Astrocyte of the cerebellum (primary cell): ENCODE measurements at regions not wholly inside any gene's neighbourhood (a gene's known extent, or its start where the extent isn't known, plus 50 kb on each side); places are given as distances from the start of the nearest gene placed in this dataset.

Experiments
- DNase-seq: peaks from one replicate; pipeline ENCODE4 v3.0.0-alpha.2; 2011; ENCODE audit warnings: low read depth
- H3K4me3 ChIP-seq: 2 replicates; pipeline ENCODE4 v1.5.1; 2011; ENCODE audit warnings: mild to moderate bottlenecking, low read depth, low read length, moderate library complexity
- CTCF ChIP-seq: IDR thresholded peaks from 2 replicates; pipeline ENCODE4 v1.5.1; 2012; ENCODE audit warnings: low read length, low read depth, moderate library complexity, mild to moderate bottlenecking; ENCODE audit errors: missing control alignments
- in situ Hi-C: cut with HindIII; loops from 2 replicates; pipeline ENCODE4 v1.10.0; 2017; ENCODE audit warnings: low sequenced_read_pairs

GRCh38 chr4:136599890-136600289 lies 932.4 kb downstream of the PCDH18 start:
- in situ Hi-C loops, result no loop called here
- DNase-seq, result no peak
- no peak overlapping the region for H3K4me3 ChIP-seq
- TF ChIP-seq CTCF, result no peak

DNA sequence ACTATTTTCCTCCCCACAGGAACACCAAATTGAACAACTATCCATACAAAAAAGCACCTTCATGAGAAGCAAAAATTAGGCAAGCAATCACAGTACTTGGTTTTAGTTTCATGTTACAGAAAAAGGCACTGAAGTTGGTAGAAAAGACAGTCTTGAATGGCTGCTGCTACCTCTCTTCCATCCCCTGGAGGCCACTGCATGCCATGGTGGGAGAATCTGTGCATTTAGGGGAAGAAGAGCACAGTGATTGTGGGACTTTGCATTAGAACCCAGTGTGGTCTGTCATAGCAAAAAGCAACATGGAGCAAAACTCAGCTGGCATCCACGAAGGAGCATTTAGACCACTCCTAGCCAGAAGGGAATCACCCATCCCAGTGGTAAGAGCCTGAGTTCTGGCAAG lies 941.9 kb downstream of the PCDH18 start:
- H3K4me3 ChIP-seq, result no peak overlapping the region
- no peak for TF ChIP-seq CTCF
- in situ Hi-C loops, result no loop called here
- no peak for DNase-seq

DNA sequence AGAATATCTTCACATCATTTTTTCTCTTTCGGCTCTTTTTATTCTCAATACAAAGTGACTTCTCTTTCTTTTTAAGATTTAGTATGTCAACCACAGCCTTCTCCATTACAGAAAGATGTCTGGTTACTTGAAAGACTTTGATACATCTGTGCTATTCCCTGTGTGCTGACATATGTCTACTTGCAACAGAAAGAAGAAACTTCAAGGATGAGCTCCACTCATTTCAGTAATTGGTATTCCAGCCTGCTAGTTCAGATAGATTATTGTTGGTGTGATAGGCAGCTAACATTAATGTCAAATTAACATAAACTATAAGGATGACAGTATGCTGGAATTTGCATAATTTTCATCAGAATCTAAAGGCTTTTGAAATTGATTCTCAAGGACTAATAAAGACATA lies 948.7 kb downstream of the PCDH18 start:
- no peak for DNase-seq
- in situ Hi-C loops, result no loop called here
- no peak overlapping the region for H3K4me3 ChIP-seq
- no peak for TF ChIP-seq CTCF

- TF ChIP-seq CTCF, result no peak
- in situ Hi-C loops, result no loop called here
Measured at GRCh38 chr4:136581119-136581518, 951.2 kb downstream of the PCDH18 start.

GRCh38 chr4:136575146-136575545 lies 957.1 kb downstream of the PCDH18 start:
- DNase-seq, result no peak
- no peak overlapping the region for H3K4me3 ChIP-seq
- in situ Hi-C loops, result no loop called here
- no peak for TF ChIP-seq CTCF

More at GRCh38 chr4:136581119-136581518, 951.2 kb downstream of the PCDH18 start:
- DNase-seq, result no peak
- no peak overlapping the region for H3K4me3 ChIP-seq

GRCh38 chr4:136573460-136573859 lies 958.8 kb downstream of the PCDH18 start:
- H3K4me3 ChIP-seq, result no peak overlapping the region
- no peak for TF ChIP-seq CTCF
- no peak for DNase-seq
- in situ Hi-C loops, result no loop called here

GRCh38 chr4:136571315-136571714 lies 961.0 kb downstream of the PCDH18 start:
- H3K4me3 ChIP-seq, result no peak overlapping the region
- in situ Hi-C loops, result no loop called here
- TF ChIP-seq CTCF, result no peak
- no peak for DNase-seq
